Transverse colon (tissue), 4 donors: ENCODE measurements at regions not wholly inside any gene's neighbourhood (a gene's known extent, or its start where the extent isn't known, plus 50 kb on each side); places are given as distances from the start of the nearest gene placed in this dataset.

Source experiments
- EP300 ChIP-seq: sonication (generic); formaldehyde crosslinking; IDR thresholded peaks from one replicate; pipeline ENCODE4 v1.6.1; 2017; ENCODE audit warnings: antibody characterized with exemption, low read depth
- POLR2A ChIP-seq: fragments of 450-650 bp; IDR thresholded peaks from one replicate; pipeline ENCODE4 v1.6.1; 2016; ENCODE audit warnings: antibody characterized with exemption, mild to moderate bottlenecking, moderate library complexity
- POLR2AphosphoS5 ChIP-seq, 3 donors: sonication (generic); formaldehyde crosslinking; IDR thresholded peaks; one replicate each; pipeline ENCODE4 v1.6.1; 2016; ENCODE audit warnings: antibody characterized with exemption in 3 of 3
- TF ChIP-seq, protein P1 (sequence below), 5 experiments: fragments of 200-600 bp in 3 of 5; fragments of 450-650 bp in 2 of 5; sonication (generic) in 3 of 5; IDR thresholded peaks; 1 replicate in 2 of 5; 2 replicates in 3 of 5; pipeline ENCODE4 v1.5.1; 2016 to 2017; ENCODE audit warnings: antibody characterized with exemption in 5 of 5, inconsistent platforms in 3 of 5, mild to moderate bottlenecking in 2 of 5, moderate library complexity in 1 of 5

GRCh38 chr3:177889652-177890358 is 646.4 kb upstream of the KCNMB2 start:
- TF ChIP-seq EP300 (no peak), POLR2A (no peak), POLR2AphosphoS5 (IDR thresholded peaks at IDR 0.05) (no peak)
- TF ChIP-seq, protein P1, sequence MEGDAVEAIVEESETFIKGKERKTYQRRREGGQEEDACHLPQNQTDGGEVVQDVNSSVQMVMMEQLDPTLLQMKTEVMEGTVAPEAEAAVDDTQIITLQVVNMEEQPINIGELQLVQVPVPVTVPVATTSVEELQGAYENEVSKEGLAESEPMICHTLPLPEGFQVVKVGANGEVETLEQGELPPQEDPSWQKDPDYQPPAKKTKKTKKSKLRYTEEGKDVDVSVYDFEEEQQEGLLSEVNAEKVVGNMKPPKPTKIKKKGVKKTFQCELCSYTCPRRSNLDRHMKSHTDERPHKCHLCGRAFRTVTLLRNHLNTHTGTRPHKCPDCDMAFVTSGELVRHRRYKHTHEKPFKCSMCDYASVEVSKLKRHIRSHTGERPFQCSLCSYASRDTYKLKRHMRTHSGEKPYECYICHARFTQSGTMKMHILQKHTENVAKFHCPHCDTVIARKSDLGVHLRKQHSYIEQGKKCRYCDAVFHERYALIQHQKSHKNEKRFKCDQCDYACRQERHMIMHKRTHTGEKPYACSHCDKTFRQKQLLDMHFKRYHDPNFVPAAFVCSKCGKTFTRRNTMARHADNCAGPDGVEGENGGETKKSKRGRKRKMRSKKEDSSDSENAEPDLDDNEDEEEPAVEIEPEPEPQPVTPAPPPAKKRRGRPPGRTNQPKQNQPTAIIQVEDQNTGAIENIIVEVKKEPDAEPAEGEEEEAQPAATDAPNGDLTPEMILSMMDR (IDR thresholded peaks at IDR 0.05) = no peak
